ENCODE measurements at regions not wholly inside any gene's neighbourhood (a gene's known extent, or its start where the extent isn't known, plus 50 kb on each side); places are given as distances from the start of the nearest gene placed in this dataset.
"Not testable (repeated sequence)": the region's sequence is repeated elsewhere in the genome, so short reads cannot be mapped to it uniquely, and the experiment has no call there.

DNA sequence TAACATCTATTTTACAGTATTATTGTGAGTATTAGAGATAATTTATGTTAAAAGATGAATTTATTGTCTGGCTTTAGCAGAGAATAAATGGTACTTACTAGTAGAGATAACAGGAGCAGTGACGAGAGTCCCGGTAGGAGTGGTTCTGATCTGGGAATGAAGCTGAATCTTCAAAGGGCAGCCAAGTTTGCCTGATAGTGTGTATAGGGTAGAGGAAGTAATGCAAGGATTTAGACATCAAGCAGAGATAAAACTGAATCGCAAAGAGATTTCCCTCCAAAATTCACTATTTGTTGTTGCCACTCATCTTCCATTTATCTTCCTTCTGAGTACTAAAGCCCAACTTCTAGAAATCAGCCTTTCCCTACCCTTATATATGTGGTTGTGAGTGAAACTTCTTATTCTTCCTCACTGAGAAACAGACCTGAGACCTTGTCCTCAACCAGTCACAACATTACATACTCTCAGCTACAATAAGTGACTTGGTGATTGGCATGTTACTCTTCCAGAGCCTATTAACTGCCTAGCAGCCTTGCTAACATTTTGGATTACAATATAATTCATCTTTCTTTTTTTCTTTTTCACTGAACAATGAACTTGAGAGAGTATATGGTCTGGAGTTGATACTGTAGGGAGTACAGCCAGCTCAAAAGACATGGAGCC is 692.7 kb upstream of the ZNF385D start:
- no peak overlapping the region for H3K27ac Mint-ChIP-seq (ENCODE audit: unreplicated experiment)
- H3K27me3 Mint-ChIP-seq (ENCODE audit: unreplicated experiment) = peaks cover 2% of the 10 kb centered on the region
- TF ChIP-seq, protein P1, sequence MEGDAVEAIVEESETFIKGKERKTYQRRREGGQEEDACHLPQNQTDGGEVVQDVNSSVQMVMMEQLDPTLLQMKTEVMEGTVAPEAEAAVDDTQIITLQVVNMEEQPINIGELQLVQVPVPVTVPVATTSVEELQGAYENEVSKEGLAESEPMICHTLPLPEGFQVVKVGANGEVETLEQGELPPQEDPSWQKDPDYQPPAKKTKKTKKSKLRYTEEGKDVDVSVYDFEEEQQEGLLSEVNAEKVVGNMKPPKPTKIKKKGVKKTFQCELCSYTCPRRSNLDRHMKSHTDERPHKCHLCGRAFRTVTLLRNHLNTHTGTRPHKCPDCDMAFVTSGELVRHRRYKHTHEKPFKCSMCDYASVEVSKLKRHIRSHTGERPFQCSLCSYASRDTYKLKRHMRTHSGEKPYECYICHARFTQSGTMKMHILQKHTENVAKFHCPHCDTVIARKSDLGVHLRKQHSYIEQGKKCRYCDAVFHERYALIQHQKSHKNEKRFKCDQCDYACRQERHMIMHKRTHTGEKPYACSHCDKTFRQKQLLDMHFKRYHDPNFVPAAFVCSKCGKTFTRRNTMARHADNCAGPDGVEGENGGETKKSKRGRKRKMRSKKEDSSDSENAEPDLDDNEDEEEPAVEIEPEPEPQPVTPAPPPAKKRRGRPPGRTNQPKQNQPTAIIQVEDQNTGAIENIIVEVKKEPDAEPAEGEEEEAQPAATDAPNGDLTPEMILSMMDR (IDR thresholded peaks at IDR 0.05; ENCODE audit: unreplicated experiment) = no peak
- no peaks in the 10 kb centered on the region for H3K36me3 Mint-ChIP-seq (ENCODE audit: low read depth, unreplicated experiment)
- no peaks in the 10 kb centered on the region for H3K4me1 Mint-ChIP-seq (ENCODE audit: unreplicated experiment)
- no peaks in the 10 kb centered on the region for H3K9me3 Mint-ChIP-seq (ENCODE audit: unreplicated experiment)
- DNase-seq (ENCODE audit: low spot score) = no peak
- no peak overlapping the region for H3K4me3 Mint-ChIP-seq (ENCODE audit: unreplicated experiment)

DNA sequence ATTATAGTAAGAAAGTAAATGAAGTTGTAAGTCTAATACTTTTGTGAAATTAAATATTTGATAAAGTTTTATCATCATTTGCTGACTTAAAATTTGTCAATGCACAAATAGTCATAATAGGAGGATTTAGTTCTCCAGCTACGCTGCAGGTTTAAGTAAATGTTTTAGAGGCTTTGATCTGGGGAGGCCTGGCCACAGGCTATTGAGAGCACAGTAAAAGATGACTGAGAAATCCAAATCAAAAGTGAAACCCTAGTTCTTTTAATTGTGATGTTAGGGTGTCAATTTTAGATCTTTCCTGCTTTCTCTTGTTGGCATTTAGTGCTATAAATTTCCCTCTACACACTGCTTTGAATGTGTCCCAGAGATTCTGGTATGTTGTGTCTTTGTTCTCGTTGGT is 694.3 kb upstream of the ZNF385D start:
- not testable (repeated sequence) for H3K27me3 Mint-ChIP-seq (ENCODE audit: unreplicated experiment); H3K9me3 Mint-ChIP-seq (ENCODE audit: unreplicated experiment); H3K27ac Mint-ChIP-seq (ENCODE audit: unreplicated experiment); H3K36me3 Mint-ChIP-seq (ENCODE audit: low read depth, unreplicated experiment); H3K4me3 Mint-ChIP-seq (ENCODE audit: unreplicated experiment); DNase-seq (ENCODE audit: low spot score); H3K4me1 Mint-ChIP-seq (ENCODE audit: unreplicated experiment)

DNA sequence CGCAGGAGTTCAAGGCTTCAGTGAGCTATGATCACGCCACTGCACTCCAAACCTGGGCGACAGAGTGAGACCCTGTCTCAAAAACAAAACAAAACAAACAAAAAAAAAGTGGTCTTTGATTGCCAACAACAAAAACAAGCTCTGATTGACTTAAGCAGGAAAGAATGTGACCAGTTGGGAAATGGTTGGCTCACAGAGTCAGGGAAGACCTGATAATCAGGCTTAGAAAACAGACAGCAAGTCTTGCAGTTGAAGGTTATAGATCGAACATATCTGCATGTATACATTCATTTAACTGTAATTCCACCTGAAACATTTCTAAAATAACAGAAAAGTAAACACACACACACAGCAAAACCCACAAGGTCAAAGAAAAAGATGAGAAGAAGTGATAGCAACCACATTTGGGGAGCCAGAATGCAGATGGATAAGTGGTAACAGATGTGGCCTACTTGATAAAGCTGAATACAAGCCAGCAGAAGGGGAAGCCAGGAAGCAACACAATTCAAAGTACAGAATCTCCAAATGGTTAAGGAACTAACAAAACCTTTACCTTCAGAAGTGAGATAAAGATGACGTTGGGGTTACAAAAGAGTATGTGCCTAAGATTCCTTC is 699.9 kb upstream of the ZNF385D start:
- TF ChIP-seq, protein P1 (IDR thresholded peaks at IDR 0.05; ENCODE audit: unreplicated experiment) = no peak
- Mint-ChIP-seq H3K36me3 (ENCODE audit: low read depth, unreplicated experiment) (no peaks in the 10 kb centered on the region), H3K27ac (ENCODE audit: unreplicated experiment) (no peak overlapping the region), H3K27me3 (ENCODE audit: unreplicated experiment) (peaks cover 2% of the 10 kb centered on the region), H3K4me1 (ENCODE audit: unreplicated experiment) (peaks cover 11% of the 10 kb centered on the region), H3K4me3 (ENCODE audit: unreplicated experiment) (no peak overlapping the region), H3K9me3 (ENCODE audit: unreplicated experiment) (no peaks in the 10 kb centered on the region)
- DNase-seq (ENCODE audit: low spot score) = no peak

DNA sequence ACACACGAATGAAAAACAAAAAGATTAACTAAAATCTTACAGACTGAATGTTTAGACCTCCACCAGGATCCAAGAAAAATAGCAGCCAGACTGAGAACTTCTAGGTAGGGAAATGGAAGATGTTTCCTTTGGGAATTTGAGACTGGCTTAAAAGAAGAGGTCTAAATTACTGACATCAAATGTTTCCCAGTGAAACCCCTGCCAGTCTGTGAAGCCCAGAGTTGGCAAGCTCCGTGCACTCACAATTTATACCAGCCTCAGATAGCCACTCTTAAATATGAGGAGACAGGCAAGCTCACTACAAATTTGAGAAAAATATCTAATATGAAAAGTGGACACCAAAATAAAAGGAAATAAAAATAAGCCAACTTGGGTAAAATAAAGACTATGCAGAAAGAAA is 700.5 kb upstream of the ZNF385D start:
- DNase-seq (ENCODE audit: low spot score) = no peak
- H3K27ac Mint-ChIP-seq (ENCODE audit: unreplicated experiment) = no peak overlapping the region
- no peak overlapping the region for H3K4me3 Mint-ChIP-seq (ENCODE audit: unreplicated experiment)
- TF ChIP-seq, protein P1 (IDR thresholded peaks at IDR 0.05; ENCODE audit: unreplicated experiment) = no peak
- no peaks in the 10 kb centered on the region for H3K9me3 Mint-ChIP-seq (ENCODE audit: unreplicated experiment)
- H3K36me3 Mint-ChIP-seq (ENCODE audit: low read depth, unreplicated experiment) = no peaks in the 10 kb centered on the region
- peaks cover 2% of the 10 kb centered on the region for H3K27me3 Mint-ChIP-seq (ENCODE audit: unreplicated experiment)
- H3K4me1 Mint-ChIP-seq (ENCODE audit: unreplicated experiment) = peaks cover 11% of the 10 kb centered on the region

DNA sequence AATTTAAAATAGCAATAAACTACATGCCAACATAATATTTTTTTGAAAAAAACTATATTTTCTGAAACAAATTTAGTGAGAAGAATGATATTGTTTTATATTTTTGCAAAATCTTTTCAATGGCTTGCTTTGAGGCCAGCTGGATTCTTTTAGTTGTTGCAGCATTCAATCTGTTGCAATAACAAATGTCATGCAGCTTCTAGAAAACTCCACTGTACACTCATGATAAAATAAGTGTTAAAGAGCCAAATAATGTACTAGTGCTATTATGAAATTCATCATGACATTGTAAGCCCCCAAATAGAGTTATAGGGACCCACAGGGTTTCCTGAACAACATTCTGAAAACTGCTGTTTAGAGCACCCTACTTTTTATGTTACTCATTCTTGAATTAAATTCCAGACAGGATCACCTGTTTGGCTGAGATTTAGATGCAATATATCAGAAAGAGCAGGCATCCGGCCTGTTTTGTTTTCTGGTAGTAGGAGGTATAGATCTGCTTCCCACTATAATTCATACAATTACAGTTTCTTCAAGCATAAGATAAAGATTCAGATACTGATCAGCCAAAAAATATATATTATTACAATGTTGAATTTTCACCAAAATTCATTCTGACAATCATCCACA is 703.0 kb upstream of the ZNF385D start:
- no peaks in the 10 kb centered on the region for H3K9me3 Mint-ChIP-seq (ENCODE audit: unreplicated experiment)
- no peak overlapping the region for H3K27ac Mint-ChIP-seq (ENCODE audit: unreplicated experiment)
- H3K4me3 Mint-ChIP-seq (ENCODE audit: unreplicated experiment) = no peak overlapping the region
- DNase-seq (ENCODE audit: low spot score) = no peak
- peaks cover 2% of the 10 kb centered on the region for H3K27me3 Mint-ChIP-seq (ENCODE audit: unreplicated experiment)
- H3K36me3 Mint-ChIP-seq (ENCODE audit: low read depth, unreplicated experiment) = no peaks in the 10 kb centered on the region
- H3K4me1 Mint-ChIP-seq (ENCODE audit: unreplicated experiment) = peaks cover 11% of the 10 kb centered on the region
- TF ChIP-seq, protein P1 (IDR thresholded peaks at IDR 0.05; ENCODE audit: unreplicated experiment) = no peak

Measured in endothelial cell (in vitro differentiated cells).